ENCODE measurements at regions not wholly inside any gene's neighbourhood (a gene's known extent, or its start where the extent isn't known, plus 50 kb on each side); places are given as distances from the start of the nearest gene placed in this dataset.

GRCh38 chr3:176935194-176935888 is 261.9 kb downstream of the TBL1XR1 start:
- ATAC-seq, result no peak
- intact Hi-C loops (cut with DNase I, micrococcal nuclease), result loop anchor here in 1 of 2 donors (10.0 kb wide), 1 partner anchor 421 kb away; no protein-coding TSS in a partner anchor

GRCh38 chr3:176934698-176935097 is 262.6 kb downstream of the TBL1XR1 start:
- intact Hi-C loops (cut with DNase I, micrococcal nuclease), result loop anchor here in 1 of 2 donors (10.0 kb wide), 1 partner anchor 420 kb away; no protein-coding TSS in a partner anchor
- ATAC-seq (no peak), DNase-seq (no peak)

More at GRCh38 chr3:176935194-176935888, 261.9 kb downstream of the TBL1XR1 start:
- no peak for DNase-seq

GRCh38 chr3:176933704-176934103 is 263.6 kb downstream of the TBL1XR1 start:
- no peak for DNase-seq
- intact Hi-C loops (cut with DNase I, micrococcal nuclease), result loop anchor here in 1 of 2 donors (10.0 kb wide), 1 partner anchor 419 kb away; no protein-coding TSS in a partner anchor

GRCh38 chr3:176932433-176932832 is 264.8 kb downstream of the TBL1XR1 start:
- ATAC-seq, result no peak
- intact Hi-C loops (cut with DNase I, micrococcal nuclease), result loop anchor here in 1 of 2 donors (10.0 kb wide), 1 partner anchor 418 kb away; no protein-coding TSS in a partner anchor

More at GRCh38 chr3:176933704-176934103, 263.6 kb downstream of the TBL1XR1 start:
- no peak for ATAC-seq

GRCh38 chr3:176931991-176932390 is 265.3 kb downstream of the TBL1XR1 start:
- ATAC-seq (no peak), DNase-seq (no peak)
- intact Hi-C loops (cut with DNase I, micrococcal nuclease), result loop anchor here in 1 of 2 donors (10.0 kb wide), 1 partner anchor 417 kb away; no protein-coding TSS in a partner anchor

More at GRCh38 chr3:176932433-176932832, 264.8 kb downstream of the TBL1XR1 start:
- no peak for DNase-seq

- intact Hi-C loops (cut with DNase I, micrococcal nuclease), result loop anchor here in 1 of 2 donors (10.0 kb wide), 1 partner anchor 416 kb away; no protein-coding TSS in a partner anchor
- DNase-seq (no peak), ATAC-seq (no peak)
Measured at GRCh38 chr3:176930942-176931341, 266.3 kb downstream of the TBL1XR1 start.

GRCh38 chr3:176928582-176928931 is 268.7 kb downstream of the TBL1XR1 start:
- ATAC-seq (no peak), DNase-seq (no peak)
- intact Hi-C loops (cut with DNase I, micrococcal nuclease), result no loop called here

GRCh38 chr3:176927706-176928581 is 269.3 kb downstream of the TBL1XR1 start:
- intact Hi-C loops (cut with DNase I, micrococcal nuclease), result no loop called here
- DNase-seq (no peak), ATAC-seq (no peak)

GRCh38 chr3:176927280-176927679 is 270.0 kb downstream of the TBL1XR1 start:
- intact Hi-C loops (cut with DNase I, micrococcal nuclease), result no loop called here
- ATAC-seq, result no peak
- DNase-seq, result no peak

- ATAC-seq, result no peak
- intact Hi-C loops (cut with DNase I, micrococcal nuclease), result no loop called here
- DNase-seq, result no peak
Measured at GRCh38 chr3:176926688-176927087, 270.6 kb downstream of the TBL1XR1 start.

GRCh38 chr3:176926034-176926433 is 271.2 kb downstream of the TBL1XR1 start:
- no peak for ATAC-seq
- intact Hi-C loops (cut with DNase I, micrococcal nuclease), result no loop called here
- DNase-seq, result no peak

- DNase-seq, result no peak
- intact Hi-C loops (cut with DNase I, micrococcal nuclease), result no loop called here
- peak; percentile 85 for ATAC-seq
Measured at GRCh38 chr3:176920766-176921160, 276.5 kb downstream of the TBL1XR1 start.

GRCh38 chr3:176919836-176920765 is 277.2 kb downstream of the TBL1XR1 start:
- intact Hi-C loops (cut with DNase I, micrococcal nuclease), result no loop called here
- ATAC-seq (peak; percentile 49), DNase-seq (peak in 1 of 2 donors; percentile 9)

GRCh38 chr3:176916777-176917176 is 280.5 kb downstream of the TBL1XR1 start:
- ATAC-seq (peak; percentile 46), DNase-seq (no peak)
- intact Hi-C loops (cut with DNase I, micrococcal nuclease), result no loop called here

GRCh38 chr3:176914764-176915163 is 282.5 kb downstream of the TBL1XR1 start:
- intact Hi-C loops (cut with DNase I, micrococcal nuclease), result no loop called here
- DNase-seq (no peak), ATAC-seq (no peak)

GRCh38 chr3:176911579-176911978 is 285.7 kb downstream of the TBL1XR1 start:
- ATAC-seq (no peak), DNase-seq (no peak)
- intact Hi-C loops (cut with DNase I, micrococcal nuclease), result no loop called here

GRCh38 chr3:176909044-176909443 is 288.2 kb downstream of the TBL1XR1 start:
- ATAC-seq (no peak), DNase-seq (no peak)
- intact Hi-C loops (cut with DNase I, micrococcal nuclease), result no loop called here

GRCh38 chr3:176906046-176906905 is 291.0 kb downstream of the TBL1XR1 start:
- intact Hi-C loops (cut with DNase I, micrococcal nuclease), result no loop called here
- ATAC-seq (no peak), DNase-seq (no peak)
